ENCODE measurements at regions not wholly inside any gene's neighbourhood (a gene's known extent, or its start where the extent isn't known, plus 50 kb on each side); places are given as distances from the start of the nearest gene placed in this dataset.
"Not testable (repeated sequence)": the region's sequence is repeated elsewhere in the genome, so short reads cannot be mapped to it uniquely, and the experiment has no call there.

- no peak for DNase-seq (ENCODE audit: low read depth)
Observed at GRCh38 chr13:47696674-47697073, 304.4 kb downstream of the SUCLA2 start.

- no peak for DNase-seq (ENCODE audit: low read depth)
Observed at GRCh38 chr13:47687577-47687976, 313.5 kb downstream of the SUCLA2 start.

- DNase-seq (ENCODE audit: low read depth), result not testable (repeated sequence)
Observed at GRCh38 chr13:47685156-47685555, 315.9 kb downstream of the SUCLA2 start.

GRCh38 chr13:47680748-47681147 is 320.3 kb downstream of the SUCLA2 start:
- DNase-seq (ENCODE audit: low read depth), result no peak

GRCh38 chr13:47679401-47679800 is 321.7 kb downstream of the SUCLA2 start:
- DNase-seq (ENCODE audit: low read depth), result no peak

GRCh38 chr13:47678201-47678968 is 322.7 kb downstream of the SUCLA2 start:
- DNase-seq (ENCODE audit: low read depth), result no peak

GRCh38 chr13:47675871-47676270 is 325.2 kb downstream of the SUCLA2 start:
- DNase-seq (ENCODE audit: low read depth), result no peak

DNA sequence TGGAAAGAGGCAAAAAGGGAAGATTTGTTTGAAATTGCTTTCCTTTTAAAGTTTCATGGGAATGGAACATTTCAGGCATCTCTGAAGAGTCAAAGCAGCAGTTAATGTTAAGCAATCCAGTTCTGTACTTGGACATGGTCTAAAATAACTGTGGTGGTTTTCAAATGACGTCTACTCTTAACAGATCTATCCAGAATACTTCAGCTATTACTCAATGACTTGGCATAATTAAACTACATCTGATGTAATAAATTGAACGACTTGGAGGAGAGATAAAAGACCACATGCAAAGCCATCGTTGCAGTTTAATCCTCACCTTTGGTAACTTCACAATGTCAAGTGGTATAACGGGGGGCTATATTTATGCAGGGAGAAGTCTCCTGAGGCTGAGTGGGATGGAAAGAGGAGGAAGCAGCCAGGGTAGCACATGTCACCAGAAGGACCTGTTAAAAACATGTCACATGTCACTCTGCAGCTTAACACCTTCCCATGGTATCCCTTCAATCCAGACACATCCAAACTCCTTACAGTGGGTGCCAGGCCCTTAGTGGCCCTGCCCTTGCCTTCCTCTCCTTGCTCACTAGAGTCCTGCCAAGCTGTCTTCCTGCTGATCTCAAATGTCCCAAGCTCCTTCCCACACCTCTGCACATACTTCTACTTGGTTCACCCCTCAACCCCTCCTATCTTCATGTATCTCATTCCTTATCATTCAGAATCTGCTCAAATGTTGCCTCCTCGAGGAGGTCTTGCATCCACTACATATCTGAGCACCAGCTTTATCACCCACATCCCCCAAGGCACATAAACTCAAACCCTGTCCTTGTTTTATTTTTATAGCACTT is 327.8 kb downstream of the SUCLA2 start:
- no peak for DNase-seq (ENCODE audit: low read depth)

- no peak for DNase-seq (ENCODE audit: low read depth)
Observed at GRCh38 chr13:47672245-47673008, 328.6 kb downstream of the SUCLA2 start.

DNA sequence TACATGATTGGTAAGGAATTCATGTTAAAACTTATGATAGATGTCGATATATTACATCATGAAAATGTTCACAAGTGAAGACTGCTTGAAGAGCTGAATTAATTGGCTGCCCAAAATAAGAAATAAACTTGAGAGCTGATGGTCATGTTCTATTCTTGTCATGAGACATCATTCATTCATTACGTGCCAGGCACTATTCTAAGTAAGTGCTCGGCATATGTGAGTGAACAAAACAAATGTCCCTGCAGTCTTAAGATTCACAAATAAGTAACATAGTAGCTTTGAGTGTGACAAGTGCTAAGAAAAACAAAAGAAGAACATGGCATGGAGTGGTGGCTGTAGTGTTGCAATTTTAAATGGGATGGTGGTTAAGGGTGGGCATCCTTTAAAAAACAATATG is 329.3 kb downstream of the SUCLA2 start:
- DNase-seq (ENCODE audit: low read depth), result no peak

DNA sequence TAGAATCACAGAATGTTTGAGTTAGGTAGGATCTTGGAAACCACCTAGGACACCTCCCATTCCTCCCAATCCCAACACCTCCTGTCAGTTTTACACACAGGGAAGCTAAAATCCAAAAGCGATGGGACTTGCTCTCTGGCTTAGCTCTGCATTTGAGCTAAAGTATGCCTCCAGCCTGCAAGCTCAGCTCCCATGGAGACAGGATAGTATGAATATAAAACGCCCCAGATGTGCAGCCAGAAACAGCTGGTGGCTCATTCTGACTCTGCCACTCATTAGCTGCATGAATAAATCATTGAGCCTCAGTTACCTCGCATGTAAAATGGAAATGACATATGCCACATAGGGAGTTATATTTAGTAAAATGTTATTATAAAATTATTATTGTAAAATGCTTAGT is 336.0 kb downstream of the SUCLA2 start:
- DNase-seq (ENCODE audit: low read depth), result no peak

GRCh38 chr13:47661076-47661475 is 340.0 kb downstream of the SUCLA2 start:
- DNase-seq (ENCODE audit: low read depth), result no peak

DNA sequence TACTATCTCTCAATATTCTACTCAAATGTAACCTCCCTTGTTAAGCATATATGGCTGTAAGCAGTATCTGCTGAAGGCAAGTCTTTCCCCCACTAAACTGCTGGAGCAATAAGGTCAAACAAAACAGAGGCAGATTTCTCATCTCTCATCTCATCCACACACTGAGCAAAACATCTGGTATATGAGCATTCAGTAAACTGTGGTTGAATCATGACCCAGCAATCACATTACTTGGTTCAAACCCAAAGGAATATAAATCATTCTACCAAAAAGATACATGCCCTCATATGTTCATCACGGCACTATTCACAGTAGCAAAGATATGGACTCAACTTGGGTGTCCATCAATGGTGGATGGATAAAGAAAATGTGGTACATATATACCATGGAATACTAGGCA is 344.4 kb downstream of the SUCLA2 start:
- no peak for DNase-seq (ENCODE audit: low read depth)

DNA sequence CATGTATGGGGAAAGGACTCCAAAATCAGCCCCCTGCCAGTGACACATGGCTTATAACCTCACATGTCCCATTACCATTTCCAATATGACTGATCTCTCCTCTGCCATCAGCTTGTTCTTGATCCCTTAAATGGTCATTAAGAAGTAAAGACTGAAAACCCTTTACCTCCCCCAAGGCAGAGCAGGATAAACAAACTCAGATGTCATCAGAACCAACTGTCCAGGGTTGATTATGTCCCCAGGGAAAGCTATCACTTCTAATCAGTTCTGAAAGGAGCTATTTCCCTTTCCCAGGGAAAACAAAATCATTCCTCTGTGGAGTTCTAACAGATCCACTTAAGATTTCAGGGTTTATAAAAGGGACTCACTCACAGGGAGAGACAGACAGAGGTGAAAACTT is 350.9 kb downstream of the SUCLA2 start:
- DNase-seq (ENCODE audit: low read depth), result no peak

- no peak for DNase-seq (ENCODE audit: low read depth)
Observed at GRCh38 chr13:47647001-47647400, 354.1 kb downstream of the SUCLA2 start.

- DNase-seq (ENCODE audit: low read depth), result no peak
Observed at GRCh38 chr13:47646298-47646697, 354.8 kb downstream of the SUCLA2 start.

DNA sequence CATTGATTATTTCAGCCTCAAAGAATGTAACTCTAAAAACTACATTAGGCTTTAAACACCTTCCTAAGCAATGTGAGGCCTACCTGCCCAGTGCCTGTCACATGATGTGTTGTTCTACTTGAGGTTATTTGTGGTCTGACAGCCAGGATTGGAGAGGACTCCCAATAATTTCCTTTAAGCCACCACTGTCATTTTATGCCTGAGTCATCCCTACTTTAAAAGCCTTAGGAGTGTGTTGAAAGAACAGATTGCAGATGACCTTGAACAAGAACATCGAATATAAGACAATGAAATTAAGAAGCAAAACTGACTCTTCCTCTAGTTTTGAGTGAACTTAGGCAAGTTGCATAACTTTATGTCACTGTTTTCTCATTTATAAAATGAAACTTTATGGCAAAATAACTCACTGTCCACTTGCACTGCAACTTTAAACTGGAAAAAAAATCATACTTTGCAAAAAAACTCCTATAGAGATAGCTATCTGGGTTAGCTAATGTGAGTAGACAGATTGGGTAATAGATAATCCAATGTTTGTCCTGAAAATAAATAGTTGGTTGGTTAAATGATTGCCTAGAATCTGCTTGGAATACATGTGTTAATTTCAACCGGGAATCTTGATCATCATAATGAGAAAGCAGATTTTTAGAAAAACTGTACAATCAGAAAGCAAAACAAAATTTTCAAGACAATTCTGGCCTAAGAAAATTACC is 361.2 kb downstream of the SUCLA2 start:
- no peak for DNase-seq (ENCODE audit: low read depth)

DNA sequence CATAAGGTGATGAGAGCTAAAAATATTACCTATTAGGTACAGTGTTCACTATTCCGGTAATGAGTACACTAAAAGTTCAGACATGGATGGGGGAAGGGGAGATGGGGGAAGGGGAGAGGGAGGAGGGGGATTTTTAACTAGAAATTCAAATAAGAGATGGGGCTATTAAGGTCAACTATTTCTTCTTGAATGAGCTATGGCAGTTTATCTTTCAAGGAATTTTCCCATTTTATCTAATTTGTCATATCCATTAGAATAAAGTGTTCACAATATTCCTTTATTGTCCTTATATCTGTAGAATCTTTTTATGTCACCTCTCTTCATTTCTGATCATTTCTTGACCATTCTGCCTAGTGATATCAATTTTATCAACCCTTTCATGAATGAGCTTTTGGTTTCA is 362.4 kb downstream of the SUCLA2 start:
- DNase-seq (ENCODE audit: low read depth), result no peak

GRCh38 chr13:47632311-47632710 is 368.8 kb downstream of the SUCLA2 start:
- DNase-seq (ENCODE audit: low read depth), result no peak

- no peak for DNase-seq (ENCODE audit: low read depth)
Observed at GRCh38 chr13:47628666-47629065, 372.4 kb downstream of the SUCLA2 start.

GRCh38 chr13:47623862-47624261 is 377.2 kb downstream of the SUCLA2 start:
- no peak for DNase-seq (ENCODE audit: low read depth)

DNA sequence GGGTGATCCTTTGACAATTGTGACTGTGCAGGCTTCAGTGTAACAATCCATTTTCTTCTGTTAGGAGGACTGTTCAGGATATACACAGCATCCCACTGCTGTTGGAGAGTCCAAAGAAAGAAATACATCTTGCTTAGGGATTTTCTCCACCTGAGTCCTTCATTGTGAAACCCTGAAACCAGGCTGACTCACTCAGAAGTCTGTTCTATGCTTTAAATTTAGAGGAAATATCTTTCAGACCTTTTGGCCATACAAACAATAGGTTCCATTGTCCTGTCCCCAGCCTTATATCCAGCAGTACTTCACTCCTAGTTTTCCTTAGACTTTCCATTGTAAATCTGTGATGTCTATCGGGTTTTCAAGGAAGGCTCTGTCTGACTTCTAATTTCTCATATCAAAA is 379.1 kb downstream of the SUCLA2 start:
- DNase-seq (ENCODE audit: low read depth), result no peak

Data from CMK (cell line).